Keratinocyte (primary cell): ENCODE measurements at regions not wholly inside any gene's neighbourhood (a gene's known extent, or its start where the extent isn't known, plus 50 kb on each side); places are given as distances from the start of the nearest gene placed in this dataset.

ENCODE experiments used
- DNase-seq: peaks from one replicate; pipeline ENCODE4 v3.0.0-alpha.2; 2011; ENCODE audit warnings: low read depth, missing footprints, low spot score
- FAIRE-seq: peaks from 2 replicates; lab custom pipeline; 2011; peaks lifted over from hg19 to GRCh38; lab: Jason Lieb, UNC
- H2AFZ ChIP-seq: 2 replicates; pipeline ENCODE4 v1.6.0; 2012; ENCODE audit warnings: low read length, control low read depth, inconsistent platforms; ENCODE audit not compliant: control insufficient read depth
- H3K27ac ChIP-seq: 2 replicates; pipeline ENCODE4 v1.5.1; 2011; ENCODE audit warnings: low read length; ENCODE audit not compliant: control insufficient read depth, insufficient read depth
- H3K27me3 ChIP-seq: 3 replicates; pipeline ENCODE4 v1.6.0; 2011; ENCODE audit warnings: low read length; ENCODE audit not compliant: control insufficient read depth, insufficient read depth; ENCODE audit errors: extremely low read depth
- H3K36me3 ChIP-seq, 2 experiments: 2 replicates in 1 of 2; 3 replicates in 1 of 2; pipeline ENCODE4 v1.5.1; 2011; ENCODE audit warnings: low read length in 2 of 2, mild to moderate bottlenecking in 1 of 2; ENCODE audit not compliant: control insufficient read depth in 2 of 2, insufficient read depth in 2 of 2; ENCODE audit errors: extremely low read depth in 1 of 2
- H3K4me1 ChIP-seq: 3 replicates; pipeline ENCODE4 v1.5.1; 2011; ENCODE audit warnings: low read length; ENCODE audit not compliant: control insufficient read depth, insufficient read depth; ENCODE audit errors: extremely low read depth
- H3K4me2 ChIP-seq: 3 replicates; pipeline ENCODE4 v1.6.0; 2011; ENCODE audit warnings: low read depth, low read length; ENCODE audit not compliant: control insufficient read depth, insufficient read depth; ENCODE audit errors: extremely low read depth
- H3K4me3 ChIP-seq, 3 experiments: fragments of 200-600 bp in 1 of 3; sonication (generic) in 1 of 3; 2 replicates in 2 of 3; 3 replicates in 1 of 3; pipeline ENCODE4 v1.5.1; 2011 to 2016; ENCODE audit warnings: low read length in 3 of 3, mild to moderate bottlenecking in 3 of 3, control low read depth in 2 of 3, inconsistent platforms in 1 of 3, low read depth in 1 of 3, mixed read lengths in 1 of 3, mixed run types in 1 of 3, moderate library complexity in 1 of 3; ENCODE audit not compliant: control insufficient read depth in 2 of 3, insufficient read depth in 2 of 3; ENCODE audit errors: extremely low read depth in 1 of 3
- H3K79me2 ChIP-seq: 2 replicates; pipeline ENCODE4 v1.6.0; 2012; ENCODE audit warnings: low read length; ENCODE audit not compliant: control insufficient read depth, insufficient read depth
- H3K9ac ChIP-seq: 3 replicates; pipeline ENCODE4 v1.6.0; 2011; ENCODE audit warnings: low read length; ENCODE audit not compliant: control insufficient read depth, insufficient read depth; ENCODE audit errors: extremely low read depth
- H3K9me1 ChIP-seq: 3 replicates; pipeline ENCODE4 v1.6.0; 2011; ENCODE audit warnings: low read length; ENCODE audit not compliant: control insufficient read depth, insufficient read depth; ENCODE audit errors: extremely low read depth
- H3K9me3 ChIP-seq: 2 replicates; pipeline ENCODE4 v1.5.1; 2012; ENCODE audit warnings: low read depth, low read length; ENCODE audit not compliant: control insufficient read depth
- H4K20me1 ChIP-seq: 3 replicates; pipeline ENCODE4 v1.6.0; 2011; ENCODE audit warnings: low read length; ENCODE audit not compliant: control insufficient read depth, insufficient read depth; ENCODE audit errors: extremely low read depth
- CTCF ChIP-seq, 3 experiments: IDR thresholded peaks in 1 of 3; conservative IDR thresholded peaks in 1 of 3; optimal IDR thresholded peaks in 1 of 3; 2 replicates in 2 of 3; 3 replicates in 1 of 3; pipeline versions ENCODE3 to v1.5.1; 2011; ENCODE audit warnings: low read length in 3 of 3, mild to moderate bottlenecking in 3 of 3, moderate library complexity in 2 of 3, control low read depth in 1 of 3, inconsistent platforms in 1 of 3; ENCODE audit not compliant: insufficient read depth in 2 of 3; ENCODE audit errors: extremely low read depth in 1 of 3
- EZH2 ChIP-seq: IDR thresholded peaks from one replicate; pipeline ENCODE4 v1.6.1; 2012; ENCODE audit warnings: inconsistent platforms, mild to moderate bottlenecking, low read length, moderate library complexity
- dilution Hi-C: fragments of 300-500 bp; cut with MboI; formaldehyde crosslinking; loops from one replicate; pipeline ENCODE4 v1.7.0; 2020; ENCODE audit warnings: low sequenced_read_pairs; ENCODE audit not compliant: extremely low pct_ligation_motif_present

GRCh38 chr22:49128874-49129273, 698.8 kb downstream of the BRD1 start:
- Histone ChIP-seq H3K9me3 (peaks cover 7% of the 10 kb centered on the region), H3K9ac (no peak overlapping the region), H3K4me1 (no peaks in the 10 kb centered on the region), H3K36me3 (no peaks in the 10 kb centered on the region), H3K27me3 (no peaks in the 10 kb centered on the region), H3K4me3 (no peak overlapping the region), H2AFZ (no peak overlapping the region), H3K79me2 (no peaks in the 10 kb centered on the region), H4K20me1 (no peaks in the 10 kb centered on the region), H3K4me2 (no peak overlapping the region), H3K27ac (no peak overlapping the region), H3K9me1 (no peaks in the 10 kb centered on the region)
- dilution Hi-C loops, result no loop called here
- FAIRE-seq, result no peak
- TF ChIP-seq EZH2 (no peak), CTCF (optimal IDR thresholded peaks at IDR 0.05 in 1 of 3, IDR thresholded peaks at IDR 0.05 in 1 of 3, conservative IDR thresholded peaks at IDR 0.05 in 1 of 3; ENCODE audit: extremely low read depth in 1 of 3, insufficient read depth in 2 of 3, low read length in 3 of 3) (no peak)
- no peak for DNase-seq

GRCh38 chr22:49124608-49125007, 703.1 kb downstream of the BRD1 start:
- Histone ChIP-seq H3K4me2 (no peak overlapping the region), H3K9me3 (peaks cover 4% of the 10 kb centered on the region), H4K20me1 (no peaks in the 10 kb centered on the region), H3K27me3 (no peaks in the 10 kb centered on the region), H3K9ac (no peak overlapping the region), H3K79me2 (no peaks in the 10 kb centered on the region), H3K27ac (no peak overlapping the region), H2AFZ (no peak overlapping the region), H3K9me1 (no peaks in the 10 kb centered on the region), H3K4me3 (no peak overlapping the region), H3K4me1 (no peaks in the 10 kb centered on the region), H3K36me3 (no peaks in the 10 kb centered on the region)
- dilution Hi-C loops, result no loop called here
- DNase-seq (no peak), FAIRE-seq (no peak)
- TF ChIP-seq CTCF (optimal IDR thresholded peaks at IDR 0.05 in 1 of 3, IDR thresholded peaks at IDR 0.05 in 1 of 3, conservative IDR thresholded peaks at IDR 0.05 in 1 of 3; ENCODE audit: extremely low read depth in 1 of 3, insufficient read depth in 2 of 3, low read length in 3 of 3) (no peak), EZH2 (no peak)
